Left lung (tissue), 4 donors: ENCODE measurements at regions not wholly inside any gene's neighbourhood (a gene's known extent, or its start where the extent isn't known, plus 50 kb on each side); places are given as distances from the start of the nearest gene placed in this dataset.

Source experiments
- ATAC-seq: fragments of 200-7000 bp; cut with Tn5 transposase; one replicate; pipeline ENCODE4 v1.9.1; 2020; ENCODE audit warnings: moderate library complexity
- DNase-seq, 4 donors: peaks; one replicate each; pipeline ENCODE4 v3.0.0-alpha.2; 2013 to 2020
- H3K27ac ChIP-seq, 2 donors: fragments of 200-600 bp; sonication (generic) in 1 of 2; one replicate each; pipeline versions ENCODE4 v1.5.0 to v1.8.0; 2020 to 2021
- H3K27me3 ChIP-seq, 2 donors: fragments of 200-600 bp; sonication (generic) in 1 of 2; one replicate each; pipeline versions ENCODE4 v1.5.0 to v1.8.0; 2020 to 2021
- H3K36me3 ChIP-seq, 2 donors: fragments of 200-600 bp; sonication (generic) in 1 of 2; one replicate each; pipeline versions ENCODE4 v1.5.0 to v1.8.0; 2020 to 2021
- H3K4me1 ChIP-seq, 2 donors: fragments of 200-600 bp; one replicate each; pipeline ENCODE4 v1.8.0; 2021
- H3K4me3 ChIP-seq, 2 donors: fragments of 200-600 bp; sonication (generic) in 1 of 2; one replicate each; pipeline versions ENCODE4 v1.5.0 to v1.8.0; 2020 to 2021; ENCODE audit warnings: mild to moderate bottlenecking in 1 of 2
- H3K9me3 ChIP-seq, 2 donors: fragments of 200-600 bp; sonication (generic) in 1 of 2; one replicate each; pipeline versions ENCODE4 v1.5.0 to v1.8.0; 2020 to 2021
- intact Hi-C, 2 donors: fragments of 100-400 bp; cut with DNase I; formaldehyde crosslinking; loops; one replicate each; pipeline versions ENCODE4 v1.11.2 to v1.14.2; 2022
- TF ChIP-seq, protein P1 (sequence below), 2 donors: fragments of 200-600 bp; sonication (generic) in 1 of 2; IDR thresholded peaks; one replicate each; pipeline versions ENCODE4 v1.5.0 to v1.8.0; 2021; ENCODE audit warnings: antibody characterized with exemption in 2 of 2
- donor health status: DM: no; HTN: yes; CAD: no.
- donor health status: DM: no; HTN: no; CAD: no.

GRCh38 chr6:15948930-15949900 lies 179.7 kb upstream of the MYLIP start:
- peak; percentile 94 for ATAC-seq

DNA sequence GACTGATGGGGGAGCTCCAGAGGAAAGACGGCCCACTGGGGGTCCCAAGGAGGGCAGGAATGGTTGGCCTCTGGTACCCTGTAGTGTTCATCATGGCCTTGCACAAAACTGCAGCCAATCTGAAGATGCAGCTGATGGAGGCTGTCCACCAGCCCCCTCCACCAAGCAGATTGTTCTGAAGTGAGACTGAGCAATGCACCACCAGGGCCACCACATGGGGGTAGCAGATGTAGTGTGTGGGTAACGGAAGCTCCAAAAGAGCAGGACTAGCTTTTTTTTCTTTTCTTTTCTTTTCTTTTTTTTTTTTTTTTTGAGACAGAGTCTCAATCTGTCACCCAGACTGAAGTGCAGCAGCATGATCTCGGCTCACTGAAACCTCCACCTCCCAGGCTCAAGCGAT lies 181.0 kb upstream of the MYLIP start:
- H3K9me3 ChIP-seq = no peaks in the 10 kb centered on the region
- TF ChIP-seq, protein P1, sequence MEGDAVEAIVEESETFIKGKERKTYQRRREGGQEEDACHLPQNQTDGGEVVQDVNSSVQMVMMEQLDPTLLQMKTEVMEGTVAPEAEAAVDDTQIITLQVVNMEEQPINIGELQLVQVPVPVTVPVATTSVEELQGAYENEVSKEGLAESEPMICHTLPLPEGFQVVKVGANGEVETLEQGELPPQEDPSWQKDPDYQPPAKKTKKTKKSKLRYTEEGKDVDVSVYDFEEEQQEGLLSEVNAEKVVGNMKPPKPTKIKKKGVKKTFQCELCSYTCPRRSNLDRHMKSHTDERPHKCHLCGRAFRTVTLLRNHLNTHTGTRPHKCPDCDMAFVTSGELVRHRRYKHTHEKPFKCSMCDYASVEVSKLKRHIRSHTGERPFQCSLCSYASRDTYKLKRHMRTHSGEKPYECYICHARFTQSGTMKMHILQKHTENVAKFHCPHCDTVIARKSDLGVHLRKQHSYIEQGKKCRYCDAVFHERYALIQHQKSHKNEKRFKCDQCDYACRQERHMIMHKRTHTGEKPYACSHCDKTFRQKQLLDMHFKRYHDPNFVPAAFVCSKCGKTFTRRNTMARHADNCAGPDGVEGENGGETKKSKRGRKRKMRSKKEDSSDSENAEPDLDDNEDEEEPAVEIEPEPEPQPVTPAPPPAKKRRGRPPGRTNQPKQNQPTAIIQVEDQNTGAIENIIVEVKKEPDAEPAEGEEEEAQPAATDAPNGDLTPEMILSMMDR (IDR thresholded peaks at IDR 0.05) = no peak

More at GRCh38 chr6:15948930-15949900, 179.7 kb upstream of the MYLIP start:
- H3K4me1 ChIP-seq = peaks cover 0 to 4% of the 10 kb centered on the region in 2 donors
- H3K9me3 ChIP-seq = no peaks in the 10 kb centered on the region
- H3K4me3 ChIP-seq = no peak overlapping the region
- intact Hi-C loops = no loop called here
- DNase-seq = peak in 3 of 4 donors; percentile 42 to 77 (median 75)
- TF ChIP-seq, protein P1 (IDR thresholded peaks at IDR 0.05) = no peak
- H3K27me3 ChIP-seq = no peaks in the 10 kb centered on the region
- H3K36me3 ChIP-seq = no peaks in the 10 kb centered on the region
- H3K27ac ChIP-seq = no peak overlapping the region

GRCh38 chr6:15947436-15947835 lies 181.4 kb upstream of the MYLIP start:
- DNase-seq (no peak), ATAC-seq (no peak)
- H3K9me3 ChIP-seq = no peaks in the 10 kb centered on the region
- H3K4me1 ChIP-seq = peaks cover 0 to 4% of the 10 kb centered on the region in 2 donors
- no peak overlapping the region for H3K4me3 ChIP-seq
- no peaks in the 10 kb centered on the region for H3K36me3 ChIP-seq
- intact Hi-C loops = no loop called here
- no peaks in the 10 kb centered on the region for H3K27me3 ChIP-seq
- TF ChIP-seq, protein P1 (IDR thresholded peaks at IDR 0.05) = no peak
- H3K27ac ChIP-seq = no peak overlapping the region

More for the DNA sequence above, 181.0 kb upstream of the MYLIP start:
- H3K27me3 ChIP-seq = no peaks in the 10 kb centered on the region
- intact Hi-C loops = no loop called here
- H3K27ac ChIP-seq = no peak overlapping the region
- no peak overlapping the region for H3K4me3 ChIP-seq
- ATAC-seq (no peak), DNase-seq (no peak)
- peaks cover 0 to 4% of the 10 kb centered on the region in 2 donors for H3K4me1 ChIP-seq
- H3K36me3 ChIP-seq = no peaks in the 10 kb centered on the region

DNA sequence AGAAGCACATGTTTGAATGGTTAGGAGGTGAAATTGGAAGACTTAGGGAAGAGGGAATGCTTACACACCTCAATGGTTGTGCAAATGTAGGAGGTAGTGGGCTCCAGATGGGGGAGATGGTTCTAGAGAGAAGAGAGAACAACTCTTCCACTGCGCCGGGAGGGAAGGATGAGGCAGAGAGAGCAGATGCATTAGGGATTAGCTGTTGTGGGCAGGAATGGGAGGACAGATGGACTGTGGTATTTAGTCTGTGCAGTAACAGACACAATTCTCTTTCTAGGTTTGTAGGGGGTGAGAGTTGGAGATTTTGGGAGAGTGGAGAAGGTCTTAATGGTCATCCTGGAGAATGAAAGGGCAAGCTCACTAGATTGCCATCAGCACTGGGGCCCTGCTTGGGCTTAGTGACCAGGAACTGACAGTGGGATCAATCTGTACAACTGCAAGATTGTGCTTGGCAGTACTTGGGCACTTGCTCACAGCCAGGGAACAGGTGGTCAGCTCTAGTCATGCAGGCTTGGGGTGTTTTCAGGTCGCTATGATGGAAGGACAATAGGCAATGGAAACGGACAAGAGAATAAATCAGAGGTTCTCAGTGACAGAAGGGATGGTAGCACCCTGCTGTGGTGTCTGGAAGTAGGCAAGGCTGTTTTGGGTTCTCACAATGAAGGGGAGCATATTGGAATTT lies 182.0 kb upstream of the MYLIP start:
- Histone ChIP-seq H3K4me3 (no peak overlapping the region), H3K27me3 (no peaks in the 10 kb centered on the region), H3K9me3 (no peaks in the 10 kb centered on the region), H3K27ac (no peak overlapping the region), H3K4me1 (peaks cover 0 to 4% of the 10 kb centered on the region in 2 donors), H3K36me3 (no peaks in the 10 kb centered on the region)
- ATAC-seq (no peak), DNase-seq (no peak)
- intact Hi-C loops = no loop called here
- TF ChIP-seq, protein P1 (IDR thresholded peaks at IDR 0.05) = no peak

DNA sequence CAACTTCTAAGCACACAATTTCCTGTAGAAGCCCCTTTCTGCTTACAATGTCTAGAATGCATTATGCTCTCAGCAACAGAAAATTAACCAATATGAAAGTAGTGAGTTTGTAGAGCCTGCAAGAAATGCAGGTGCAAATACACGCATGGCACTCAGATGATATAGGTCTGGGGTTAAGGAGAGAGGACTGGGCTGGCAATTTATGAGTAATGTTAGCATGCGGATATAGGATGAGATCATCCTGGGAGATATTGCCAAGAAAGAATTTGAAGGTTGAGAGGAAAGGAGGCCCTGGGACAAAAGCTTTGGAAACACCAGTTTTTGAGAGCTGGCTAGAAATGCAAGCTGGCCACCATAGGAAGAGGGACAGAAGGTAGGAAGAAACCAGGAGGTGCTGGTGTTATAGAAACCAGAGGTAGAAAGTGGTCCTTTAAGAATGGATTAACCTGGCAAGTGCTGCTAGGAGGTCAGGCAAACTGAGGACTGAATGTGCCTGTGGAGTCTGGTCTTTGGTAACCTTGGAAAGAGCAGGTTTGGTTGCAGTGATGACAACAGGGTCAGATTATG lies 183.2 kb upstream of the MYLIP start:
- ATAC-seq (no peak), DNase-seq (no peak)
- H3K27me3 ChIP-seq = no peaks in the 10 kb centered on the region
- TF ChIP-seq, protein P1 (IDR thresholded peaks at IDR 0.05) = no peak
- H3K9me3 ChIP-seq = no peaks in the 10 kb centered on the region
- no peak overlapping the region for H3K27ac ChIP-seq
- intact Hi-C loops = no loop called here
- H3K4me3 ChIP-seq = no peak overlapping the region
- H3K4me1 ChIP-seq = peaks cover 0 to 4% of the 10 kb centered on the region in 2 donors
- no peaks in the 10 kb centered on the region for H3K36me3 ChIP-seq
